H1 (cell line): ENCODE measurements at regions not wholly inside any gene's neighbourhood (a gene's known extent, or its start where the extent isn't known, plus 50 kb on each side); places are given as distances from the start of the nearest gene placed in this dataset.
A peak's percentile ranks its signal among the peaks of the same experiment; 100 is the strongest.

ENCODE experiments used
- CTCF ChIA-PET: fragments of 300-600 bp; sonication (Branson Sonifier 250); formaldehyde crosslinking; loops from one replicate; lab custom pipeline; 2021; ENCODE audit not compliant: partially characterized antibody; lab: Charles Lee
- POLR2A ChIA-PET: fragments of 300-600 bp; sonication (Branson Sonifier 250); formaldehyde crosslinking; loops from one replicate; lab custom pipeline; 2021; ENCODE audit warnings: inconsistent platforms; ENCODE audit not compliant: partially characterized antibody; lab: Charles Lee
- DNase-seq, 2 experiments: peaks; one replicate each; pipeline versions ENCODE4 v3.0.0 to v3.0.0-alpha.2; 2010 to 2022; ENCODE audit warnings: low spot score in 2 of 2, low read depth in 1 of 2, mixed read lengths in 1 of 2
- FAIRE-seq: peaks from 2 replicates; lab custom pipeline; 2011; peaks lifted over from hg19 to GRCh38; lab: Jason Lieb, UNC
- H2AFZ ChIP-seq: 2 replicates; pipeline ENCODE4 v1.8.1; 2012; ENCODE audit warnings: low read length, inconsistent platforms
- H2AK5ac ChIP-seq: 2 replicates; pipeline ENCODE4 v1.6.1; 2013; ENCODE audit warnings: low read depth, low read length
- H2BK120ac ChIP-seq: replicated peaks from 2 replicates; pipeline ENCODE3; 2013; ENCODE audit warnings: low read depth, low read length, inconsistent platforms
- H2BK12ac ChIP-seq: 2 replicates; pipeline ENCODE4 v1.6.1; 2013; ENCODE audit warnings: low read depth, low read length
- H2BK15ac ChIP-seq: 2 replicates; pipeline ENCODE4 v1.6.1; 2013; ENCODE audit warnings: low read length
- H2BK20ac ChIP-seq: 2 replicates; pipeline ENCODE4 v1.6.1; 2013; ENCODE audit warnings: low read length
- H2BK5ac ChIP-seq: 2 replicates; pipeline ENCODE4 v1.6.1; 2013; ENCODE audit warnings: low read depth, low read length
- H3K14ac ChIP-seq: 2 replicates; pipeline ENCODE4 v1.6.1; 2013; ENCODE audit warnings: inconsistent platforms; ENCODE audit not compliant: insufficient read length
- H3K18ac ChIP-seq: 2 replicates; pipeline ENCODE4 v1.6.1; 2013; ENCODE audit warnings: low read length; ENCODE audit errors: extremely low read depth
- H3K23ac ChIP-seq: 2 replicates; pipeline ENCODE4 v1.6.1; 2013; ENCODE audit warnings: inconsistent platforms; ENCODE audit not compliant: insufficient read length
- H3K23me2 ChIP-seq: 2 replicates; pipeline ENCODE4 v1.6.1; 2013; ENCODE audit warnings: low read depth, low read length
- H3K27ac ChIP-seq: 2 replicates; pipeline ENCODE4 v1.6.1; 2011; ENCODE audit warnings: low read depth, low read length, inconsistent platforms
- H3K27me3 ChIP-seq, 4 experiments: replicated peaks in 1 of 4; 1 replicate in 1 of 4; 2 replicates in 3 of 4; pipeline versions ENCODE4 v1.6.1 to v1.8.1; 2011 to 2013; ENCODE audit warnings: low read length in 3 of 4, mild to moderate bottlenecking in 3 of 4, inconsistent platforms in 2 of 4, mixed read lengths in 2 of 4, moderate library complexity in 1 of 4; ENCODE audit not compliant: control insufficient read depth in 3 of 4, insufficient read depth in 3 of 4; ENCODE audit errors: extremely low read depth in 1 of 4
- H3K36me3 ChIP-seq, 4 experiments: 2 replicates each; pipeline versions ENCODE4 v1.6.1 to v1.8.1; 2011 to 2013; ENCODE audit warnings: mild to moderate bottlenecking in 4 of 4, low read length in 3 of 4, moderate library complexity in 2 of 4, control low read depth in 1 of 4, inconsistent platforms in 1 of 4; ENCODE audit not compliant: insufficient read depth in 4 of 4, control insufficient read depth in 2 of 4
- H3K4ac ChIP-seq: replicated peaks from 2 replicates; pipeline ENCODE3; 2013; ENCODE audit warnings: low read length, low read depth, mixed read lengths, inconsistent platforms; ENCODE audit not compliant: insufficient read length
- H3K4me1 ChIP-seq, 4 experiments: replicated peaks in 1 of 4; 1 replicate in 1 of 4; 2 replicates in 3 of 4; pipeline versions ENCODE4 v1.6.1 to v1.8.1; 2011 to 2013; ENCODE audit warnings: low read length in 3 of 4, inconsistent platforms in 2 of 4, mixed read lengths in 1 of 4; ENCODE audit not compliant: insufficient read depth in 4 of 4, control insufficient read depth in 3 of 4
- H3K4me2 ChIP-seq, 2 experiments: 2 replicates each; pipeline versions ENCODE4 v1.6.1 to v1.8.1; 2011 to 2013; ENCODE audit warnings: low read depth in 2 of 2, low read length in 2 of 2, control low read depth in 1 of 2, inconsistent platforms in 1 of 2, mild to moderate bottlenecking in 1 of 2; ENCODE audit not compliant: insufficient read depth in 1 of 2
- H3K4me3 ChIP-seq, 4 experiments: fragments of 200-600, 300-600 bp in 1 of 4; sonication (generic), shearing (Covaris generic), sonication (Bioruptor Twin) in 1 of 4; 2 replicates each; pipeline versions ENCODE4 v1.5.1 to v1.8.1; 2011 to 2016; ENCODE audit warnings: low read length in 4 of 4, low read depth in 3 of 4, control low read depth in 2 of 4, inconsistent platforms in 2 of 4, mild to moderate bottlenecking in 2 of 4, mixed read lengths in 1 of 4, moderate library complexity in 1 of 4; ENCODE audit not compliant: insufficient read depth in 2 of 4; ENCODE audit errors: extremely low read depth in 1 of 4
- H3K56ac ChIP-seq: replicated peaks from 2 replicates; pipeline ENCODE3; 2013; ENCODE audit warnings: low read depth, mild to moderate bottlenecking, mixed read lengths, low read length, inconsistent platforms; ENCODE audit not compliant: insufficient read length
- H3K79me1 ChIP-seq: 2 replicates; pipeline ENCODE4 v1.6.1; 2013; ENCODE audit warnings: low read depth, low read length, control low read depth
- H3K79me2 ChIP-seq, 2 experiments: 2 replicates each; pipeline versions ENCODE4 v1.6.1 to v1.8.1; 2012 to 2013; ENCODE audit warnings: low read length in 2 of 2, mild to moderate bottlenecking in 2 of 2, inconsistent platforms in 1 of 2; ENCODE audit not compliant: insufficient read depth in 2 of 2, control insufficient read depth in 1 of 2
- H3K9ac ChIP-seq, 4 experiments: replicated peaks in 1 of 4; 1 replicate in 1 of 4; 2 replicates in 3 of 4; pipeline versions ENCODE4 v1.6.1 to v1.8.1; 2011 to 2013; ENCODE audit warnings: low read depth in 3 of 4, low read length in 3 of 4, control low read depth in 2 of 4, mild to moderate bottlenecking in 2 of 4, moderate library complexity in 2 of 4, inconsistent platforms in 1 of 4; ENCODE audit errors: extremely low read depth in 1 of 4
- H3K9me3 ChIP-seq, 2 experiments: 2 replicates each; pipeline versions ENCODE4 v1.6.1 to v1.8.1; 2012 to 2013; ENCODE audit warnings: mild to moderate bottlenecking in 2 of 2, moderate library complexity in 2 of 2, control low read depth in 1 of 2, inconsistent platforms in 1 of 2, low read depth in 1 of 2, low read length in 1 of 2, mixed read lengths in 1 of 2; ENCODE audit not compliant: insufficient read depth in 2 of 2
- H4K20me1 ChIP-seq, 2 experiments: replicated peaks in 1 of 2; 2 replicates each; pipeline versions ENCODE3 to v1.8.1; 2011 to 2013; ENCODE audit warnings: inconsistent platforms in 2 of 2, low read length in 2 of 2, mild to moderate bottlenecking in 1 of 2; ENCODE audit not compliant: insufficient read depth in 2 of 2, control insufficient read depth in 1 of 2
- H4K5ac ChIP-seq: 2 replicates; pipeline ENCODE4 v1.6.1; 2013; ENCODE audit warnings: low read length, low read depth, mixed read lengths, inconsistent platforms; ENCODE audit not compliant: insufficient read length
- H4K8ac ChIP-seq: 2 replicates; pipeline ENCODE4 v1.8.0; 2013; ENCODE audit warnings: mild to moderate bottlenecking, moderate library complexity, low read length, inconsistent platforms; ENCODE audit not compliant: insufficient read depth; ENCODE audit errors: extremely low read depth
- H4K91ac ChIP-seq: replicated peaks from 2 replicates; pipeline ENCODE3; 2013; ENCODE audit warnings: low read length, mixed read lengths, inconsistent platforms; ENCODE audit not compliant: insufficient read length
- BACH1 ChIP-seq: IDR thresholded peaks from 2 replicates; pipeline ENCODE4 v1.6.1; 2012; ENCODE audit warnings: low read length, improper control_type of control experiment
- BRCA1 ChIP-seq: IDR thresholded peaks from 2 replicates; pipeline ENCODE4 v1.6.1; 2012; ENCODE audit warnings: low read depth, low read length, improper control_type of control experiment
- NANOG ChIP-seq: IDR thresholded peaks from 2 replicates; pipeline ENCODE4 v1.6.1; 2011; ENCODE audit warnings: low read length, low read depth, mild to moderate bottlenecking, inconsistent platforms; ENCODE audit not compliant: insufficient read depth, poor library complexity, severe bottlenecking
- POLR2AphosphoS5 ChIP-seq: IDR thresholded peaks from 2 replicates; pipeline ENCODE4 v1.6.1; 2011; ENCODE audit warnings: low read depth, low read length
- POU5F1 ChIP-seq: IDR thresholded peaks from 2 replicates; pipeline ENCODE4 v1.6.1; 2011; ENCODE audit warnings: low read depth, mild to moderate bottlenecking, low read length, moderate library complexity
- TAF1 ChIP-seq: IDR thresholded peaks from 2 replicates; pipeline ENCODE4 v1.6.1; 2011; ENCODE audit warnings: mild to moderate bottlenecking, low read depth, low read length
- WGBS, 2 experiments: shearing (Covaris generic) in 1 of 2; methylation state at CpG; one replicate each; pipeline versions ENCODE4 v1.1.6 to v1.1.7; 2013 to 2015; ENCODE audit warnings: low lambda C conversion rate in 2 of 2, mixed read lengths in 2 of 2, inconsistent platforms in 1 of 2, low coverage in 1 of 2, missing lambda C conversion rate in 1 of 2; ENCODE audit not compliant: insufficient replicate concordance in 2 of 2, insufficient coverage in 1 of 2, insufficient read length in 1 of 2; ENCODE audit errors: extremely low coverage in 1 of 2, missing lambda C conversion rate in 1 of 2; 5-methylcytosine and 5-hydroxymethylcytosine counted together

GRCh38 chr1:105686026-105686425 lies 1370.4 kb upstream of the PRMT6 start:
- no peak overlapping the region for H3K18ac ChIP-seq
- no peak overlapping the region for H3K27ac ChIP-seq
- H2AFZ ChIP-seq, result no peak overlapping the region
- no peak overlapping the region for H2BK5ac ChIP-seq
- ChIA-PET CTCF (interaction anchor here (0.6 to 1.3 kb wide), 2 partner anchors 77 to 108 kb away, joined by 3 to 4 read pairs; no protein-coding TSS in a partner anchor), POLR2A (no interaction called here)
- H4K20me1 ChIP-seq, result no peaks in the 10 kb centered on the region
- H3K9me3 ChIP-seq, result no peaks in the 10 kb centered on the region
- no peak overlapping the region for H3K4me2 ChIP-seq
- no peak overlapping the region for H3K23ac ChIP-seq
- no peaks in the 10 kb centered on the region for H3K79me2 ChIP-seq
- 85% methylated on average over 3 of the region's 3 CpGs; no CpG with 5 or more reads in 1 of the 2 experiments for WGBS, 2 experiments
- H3K56ac ChIP-seq, result no peak overlapping the region
- no peaks in the 10 kb centered on the region for H3K27me3 ChIP-seq
- no peak overlapping the region for H4K91ac ChIP-seq
- H2BK120ac ChIP-seq, result no peak overlapping the region
- no peak overlapping the region for H3K4ac ChIP-seq
- no peak overlapping the region for H2BK15ac ChIP-seq
- no peak overlapping the region for H3K9ac ChIP-seq
- no peak overlapping the region for H2AK5ac ChIP-seq
- no peaks in the 10 kb centered on the region for H3K23me2 ChIP-seq
- H4K8ac ChIP-seq, result peak overlapping the region; percentile 57; the same call in 1 of the 2 replicates
- no peaks in the 10 kb centered on the region for H3K36me3 ChIP-seq
- no peak overlapping the region for H3K4me3 ChIP-seq
- no peaks in the 10 kb centered on the region for H3K4me1 ChIP-seq
- H3K14ac ChIP-seq, result no peak overlapping the region
- no peak for FAIRE-seq
- DNase-seq, result no peak
- no peak overlapping the region for H4K5ac ChIP-seq
- H3K79me1 ChIP-seq, result no peaks in the 10 kb centered on the region
- H2BK12ac ChIP-seq, result no peak overlapping the region
- H2BK20ac ChIP-seq, result no peak overlapping the region
- TF ChIP-seq POLR2AphosphoS5 (no peak), BRCA1 (no peak), NANOG (no peak), POU5F1 (no peak), BACH1 (no peak), TAF1 (no peak)
